ENCODE measurements at regions not wholly inside any gene's neighbourhood (a gene's known extent, or its start where the extent isn't known, plus 50 kb on each side); places are given as distances from the start of the nearest gene placed in this dataset.

- Histone ChIP-seq H3K4me1 (replicated peaks in 1 of 2) (no peaks in the 10 kb centered on the region), H3K9me3 (replicated peaks in 1 of 3) (no peaks in the 10 kb centered on the region), H3K27me3 (no peaks in the 10 kb centered on the region), H3K27ac (no peak overlapping the region), H3K4me3 (no peak overlapping the region), H3K36me3 (replicated peaks in 1 of 2) (no peaks in the 10 kb centered on the region)
- intact Hi-C loops (cut with DNase I), result no loop called here
- DNase-seq, result no peak
- WGBS, 4 donors, result 89 to 100% (median 95%) methylated on average over 1 of the region's 1 CpG
- TF ChIP-seq, protein P1, sequence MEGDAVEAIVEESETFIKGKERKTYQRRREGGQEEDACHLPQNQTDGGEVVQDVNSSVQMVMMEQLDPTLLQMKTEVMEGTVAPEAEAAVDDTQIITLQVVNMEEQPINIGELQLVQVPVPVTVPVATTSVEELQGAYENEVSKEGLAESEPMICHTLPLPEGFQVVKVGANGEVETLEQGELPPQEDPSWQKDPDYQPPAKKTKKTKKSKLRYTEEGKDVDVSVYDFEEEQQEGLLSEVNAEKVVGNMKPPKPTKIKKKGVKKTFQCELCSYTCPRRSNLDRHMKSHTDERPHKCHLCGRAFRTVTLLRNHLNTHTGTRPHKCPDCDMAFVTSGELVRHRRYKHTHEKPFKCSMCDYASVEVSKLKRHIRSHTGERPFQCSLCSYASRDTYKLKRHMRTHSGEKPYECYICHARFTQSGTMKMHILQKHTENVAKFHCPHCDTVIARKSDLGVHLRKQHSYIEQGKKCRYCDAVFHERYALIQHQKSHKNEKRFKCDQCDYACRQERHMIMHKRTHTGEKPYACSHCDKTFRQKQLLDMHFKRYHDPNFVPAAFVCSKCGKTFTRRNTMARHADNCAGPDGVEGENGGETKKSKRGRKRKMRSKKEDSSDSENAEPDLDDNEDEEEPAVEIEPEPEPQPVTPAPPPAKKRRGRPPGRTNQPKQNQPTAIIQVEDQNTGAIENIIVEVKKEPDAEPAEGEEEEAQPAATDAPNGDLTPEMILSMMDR (IDR thresholded peaks at IDR 0.05), result no peak
- TF ChIP-seq POLR2A (IDR thresholded peaks at IDR 0.05), result no peak
Observed at GRCh38 chr18:22848615-22849014, 84.5 kb upstream of the RBBP8 start.

DNA sequence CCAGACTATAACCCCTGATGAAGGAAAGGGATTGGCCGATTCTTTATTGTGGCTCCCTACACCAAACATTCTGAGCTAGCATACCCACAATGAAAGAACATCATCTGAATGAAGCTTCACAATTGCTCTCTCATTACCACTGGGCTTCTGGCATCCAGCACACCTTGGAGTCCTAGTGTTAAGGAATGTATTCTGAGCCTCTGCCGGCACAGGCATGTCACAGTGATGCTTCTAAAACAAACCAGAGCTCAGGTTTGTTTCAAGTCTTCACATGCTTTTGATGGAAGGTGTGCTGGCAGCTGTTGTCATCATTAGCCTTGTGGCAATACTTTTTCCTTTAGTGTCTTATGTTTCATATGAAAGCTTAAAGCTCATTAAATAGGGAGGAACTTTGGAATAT lies 76.3 kb upstream of the RBBP8 start:
- intact Hi-C loops (cut with DNase I), result no loop called here
- no peaks in the 10 kb centered on the region for H3K9me3 ChIP-seq (replicated peaks in 1 of 3)
- no peaks in the 10 kb centered on the region for H3K4me1 ChIP-seq (replicated peaks in 1 of 2)
- H3K27me3 ChIP-seq, result no peaks in the 10 kb centered on the region
- no peak for DNase-seq
- no peak overlapping the region for H3K4me3 ChIP-seq
- 80 to 91% (median 84%) methylated on average over 2 of the region's 2 CpGs for WGBS, 4 donors
- TF ChIP-seq POLR2A (IDR thresholded peaks at IDR 0.05), result no peak
- TF ChIP-seq, protein P1 (IDR thresholded peaks at IDR 0.05), result no peak
- no peak overlapping the region for H3K27ac ChIP-seq
- H3K36me3 ChIP-seq (replicated peaks in 1 of 2), result no peaks in the 10 kb centered on the region

GRCh38 chr18:22858121-22858520 lies 75.0 kb upstream of the RBBP8 start:
- Histone ChIP-seq H3K4me3 (no peak overlapping the region), H3K9me3 (replicated peaks in 1 of 3) (no peaks in the 10 kb centered on the region), H3K27me3 (no peaks in the 10 kb centered on the region), H3K36me3 (replicated peaks in 1 of 2) (no peaks in the 10 kb centered on the region), H3K4me1 (replicated peaks in 1 of 2) (no peaks in the 10 kb centered on the region), H3K27ac (no peak overlapping the region)
- no peak for DNase-seq
- TF ChIP-seq, protein P1 (IDR thresholded peaks at IDR 0.05), result no peak
- TF ChIP-seq POLR2A (IDR thresholded peaks at IDR 0.05), result no peak
- intact Hi-C loops (cut with DNase I), result no loop called here
- 33 to 49% (median 46%) methylated on average over 1 of the region's 1 CpG for WGBS, 4 donors

- TF ChIP-seq, protein P1 (IDR thresholded peaks at IDR 0.05), result no peak
- no peak for TF ChIP-seq POLR2A (IDR thresholded peaks at IDR 0.05)
- no peaks in the 10 kb centered on the region for H3K9me3 ChIP-seq (replicated peaks in 1 of 3)
- intact Hi-C loops (cut with DNase I), result no loop called here
- H3K27me3 ChIP-seq, result no peaks in the 10 kb centered on the region
- no peak overlapping the region for H3K4me3 ChIP-seq
- no peak overlapping the region for H3K27ac ChIP-seq
- WGBS, 4 donors, result 75 to 83% (median 81%) methylated on average over 3 of the region's 3 CpGs
- no peak for DNase-seq
- H3K36me3 ChIP-seq (replicated peaks in 1 of 2), result no peaks in the 10 kb centered on the region
- H3K4me1 ChIP-seq (replicated peaks in 1 of 2), result no peaks in the 10 kb centered on the region
Observed at GRCh38 chr18:22860807-22861206, 72.3 kb upstream of the RBBP8 start.

Data from adrenal gland (tissue), 9 donors.